Epithelial cell of proximal tubule (primary cell): ENCODE measurements at regions not wholly inside any gene's neighbourhood (a gene's known extent, or its start where the extent isn't known, plus 50 kb on each side); places are given as distances from the start of the nearest gene placed in this dataset.

Source experiments
- DNase-seq: peaks from one replicate; pipeline ENCODE4 v3.0.0-alpha.2; 2011; ENCODE audit warnings: low read depth
- H3K4me3 ChIP-seq: 2 replicates; pipeline ENCODE4 v1.5.1; 2011; ENCODE audit warnings: low read depth, mild to moderate bottlenecking, low read length
- TF ChIP-seq, protein P1 (sequence below): conservative IDR thresholded peaks from 2 replicates; pipeline ENCODE4 v1.5.1; 2012; ENCODE audit warnings: low read depth, mild to moderate bottlenecking, low read length

DNA sequence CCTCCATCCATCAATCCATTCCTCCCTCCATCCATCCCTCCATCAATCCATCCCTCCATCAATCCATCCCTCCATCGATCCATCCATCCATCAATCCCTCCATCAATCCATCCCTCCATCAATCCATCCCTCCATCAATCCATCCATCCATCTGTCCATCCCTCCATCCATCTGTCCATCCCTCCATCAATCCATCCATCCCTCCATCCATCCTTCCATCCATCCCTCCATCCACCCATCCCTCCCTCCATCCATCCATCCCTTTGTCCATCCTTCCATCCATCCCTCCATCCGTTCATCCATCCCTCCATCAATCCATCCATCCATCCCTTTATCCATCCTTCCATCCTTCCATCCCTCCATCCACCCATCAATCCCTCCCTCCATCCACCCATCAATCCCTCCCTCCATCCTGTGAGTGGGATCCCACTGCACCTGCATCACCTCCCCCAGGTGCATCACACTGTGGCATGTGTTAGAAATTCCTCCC lies 338.1 kb upstream of the SFSWAP start:
- no peak for DNase-seq
- TF ChIP-seq, protein P1, sequence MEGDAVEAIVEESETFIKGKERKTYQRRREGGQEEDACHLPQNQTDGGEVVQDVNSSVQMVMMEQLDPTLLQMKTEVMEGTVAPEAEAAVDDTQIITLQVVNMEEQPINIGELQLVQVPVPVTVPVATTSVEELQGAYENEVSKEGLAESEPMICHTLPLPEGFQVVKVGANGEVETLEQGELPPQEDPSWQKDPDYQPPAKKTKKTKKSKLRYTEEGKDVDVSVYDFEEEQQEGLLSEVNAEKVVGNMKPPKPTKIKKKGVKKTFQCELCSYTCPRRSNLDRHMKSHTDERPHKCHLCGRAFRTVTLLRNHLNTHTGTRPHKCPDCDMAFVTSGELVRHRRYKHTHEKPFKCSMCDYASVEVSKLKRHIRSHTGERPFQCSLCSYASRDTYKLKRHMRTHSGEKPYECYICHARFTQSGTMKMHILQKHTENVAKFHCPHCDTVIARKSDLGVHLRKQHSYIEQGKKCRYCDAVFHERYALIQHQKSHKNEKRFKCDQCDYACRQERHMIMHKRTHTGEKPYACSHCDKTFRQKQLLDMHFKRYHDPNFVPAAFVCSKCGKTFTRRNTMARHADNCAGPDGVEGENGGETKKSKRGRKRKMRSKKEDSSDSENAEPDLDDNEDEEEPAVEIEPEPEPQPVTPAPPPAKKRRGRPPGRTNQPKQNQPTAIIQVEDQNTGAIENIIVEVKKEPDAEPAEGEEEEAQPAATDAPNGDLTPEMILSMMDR, result no peak
- no peak overlapping the region for H3K4me3 ChIP-seq

DNA sequence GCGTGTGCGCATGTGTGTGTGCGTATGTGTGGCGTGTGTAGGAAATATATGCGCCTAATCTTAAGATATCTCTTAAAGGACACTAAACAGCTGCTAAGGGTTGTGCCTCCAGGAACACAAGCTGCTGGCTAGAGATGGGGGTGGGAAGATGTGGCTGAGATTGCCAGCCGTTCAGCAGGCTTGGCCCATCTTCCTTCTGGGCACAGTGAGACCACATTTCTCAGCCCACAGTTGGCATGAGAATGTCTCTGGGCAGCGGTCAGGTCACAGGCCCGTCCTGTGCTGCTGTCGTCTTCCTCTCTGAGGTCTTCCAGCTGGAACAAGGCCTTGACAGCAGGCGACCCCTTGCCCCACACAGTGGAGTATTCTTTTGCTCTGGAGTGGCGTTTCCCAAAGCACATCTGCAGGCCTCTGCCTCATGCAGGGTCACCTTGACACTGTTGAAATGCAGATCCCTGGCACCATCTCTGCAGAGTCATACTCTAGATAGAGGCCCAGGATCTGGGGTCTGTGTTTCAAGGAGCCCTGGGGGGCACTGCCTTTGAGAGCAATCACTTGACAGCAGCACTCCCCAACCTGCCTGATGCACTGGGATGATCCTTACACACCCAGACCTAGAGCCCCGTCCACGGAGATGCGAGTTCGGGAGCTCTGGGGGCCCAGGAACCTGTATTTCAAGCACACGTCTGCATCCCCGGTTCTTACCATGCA lies 335.5 kb upstream of the SFSWAP start:
- TF ChIP-seq, protein P1, result no peak
- no peak overlapping the region for H3K4me3 ChIP-seq
- no peak for DNase-seq

DNA sequence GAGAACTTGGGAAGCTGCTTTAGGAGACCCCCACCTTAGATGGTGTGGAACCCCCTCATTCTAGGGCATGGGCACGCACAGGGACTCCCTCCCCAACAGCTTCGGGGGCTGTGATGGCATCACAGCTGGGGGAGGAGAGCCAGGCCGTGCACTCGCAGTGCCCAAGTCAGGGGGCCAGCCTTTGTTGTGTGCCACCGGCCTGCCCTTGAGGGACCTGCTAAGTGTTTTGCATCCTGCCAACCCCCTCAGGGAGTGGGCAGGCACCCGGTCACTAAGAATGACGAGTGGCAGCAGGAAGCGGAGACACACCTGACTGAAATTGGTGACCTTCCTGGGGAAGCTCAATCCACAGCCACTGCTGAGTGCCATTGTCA lies 334.9 kb upstream of the SFSWAP start:
- no peak overlapping the region for H3K4me3 ChIP-seq
- TF ChIP-seq, protein P1, result no peak
- no peak for DNase-seq

DNA sequence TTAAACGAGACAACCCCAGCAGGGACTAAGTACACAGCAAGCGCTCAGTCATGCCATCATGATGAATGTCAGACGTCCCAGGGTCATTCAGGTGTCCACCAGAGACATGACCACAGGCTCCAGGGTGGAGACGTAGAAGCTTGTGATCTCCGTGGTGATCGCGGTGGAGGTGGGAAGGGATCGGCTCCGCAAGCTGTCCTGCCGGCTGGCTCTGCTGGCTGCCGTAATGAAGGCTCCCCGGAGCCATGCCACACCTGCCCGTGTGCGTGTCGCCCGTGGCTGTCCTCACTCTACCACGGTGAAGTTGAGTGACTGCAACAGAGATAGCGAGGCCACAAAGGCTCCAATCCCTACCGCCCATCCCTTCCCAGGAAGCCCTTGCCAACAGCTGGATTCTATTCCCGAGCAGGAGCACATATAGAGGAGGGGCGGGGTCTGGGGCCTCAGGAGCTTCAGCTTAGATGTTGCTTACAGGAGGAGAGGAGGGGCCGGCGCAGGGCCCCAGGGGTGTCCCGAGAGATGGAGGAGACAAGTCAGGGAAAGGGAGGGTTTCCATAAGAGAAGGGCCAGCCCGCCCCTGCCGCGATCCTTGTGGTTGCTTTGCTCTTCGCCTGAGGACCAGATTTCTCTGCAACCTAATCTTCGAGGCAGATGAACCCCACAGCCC lies 332.6 kb upstream of the SFSWAP start:
- DNase-seq, result no peak
- TF ChIP-seq, protein P1, result no peak

DNA sequence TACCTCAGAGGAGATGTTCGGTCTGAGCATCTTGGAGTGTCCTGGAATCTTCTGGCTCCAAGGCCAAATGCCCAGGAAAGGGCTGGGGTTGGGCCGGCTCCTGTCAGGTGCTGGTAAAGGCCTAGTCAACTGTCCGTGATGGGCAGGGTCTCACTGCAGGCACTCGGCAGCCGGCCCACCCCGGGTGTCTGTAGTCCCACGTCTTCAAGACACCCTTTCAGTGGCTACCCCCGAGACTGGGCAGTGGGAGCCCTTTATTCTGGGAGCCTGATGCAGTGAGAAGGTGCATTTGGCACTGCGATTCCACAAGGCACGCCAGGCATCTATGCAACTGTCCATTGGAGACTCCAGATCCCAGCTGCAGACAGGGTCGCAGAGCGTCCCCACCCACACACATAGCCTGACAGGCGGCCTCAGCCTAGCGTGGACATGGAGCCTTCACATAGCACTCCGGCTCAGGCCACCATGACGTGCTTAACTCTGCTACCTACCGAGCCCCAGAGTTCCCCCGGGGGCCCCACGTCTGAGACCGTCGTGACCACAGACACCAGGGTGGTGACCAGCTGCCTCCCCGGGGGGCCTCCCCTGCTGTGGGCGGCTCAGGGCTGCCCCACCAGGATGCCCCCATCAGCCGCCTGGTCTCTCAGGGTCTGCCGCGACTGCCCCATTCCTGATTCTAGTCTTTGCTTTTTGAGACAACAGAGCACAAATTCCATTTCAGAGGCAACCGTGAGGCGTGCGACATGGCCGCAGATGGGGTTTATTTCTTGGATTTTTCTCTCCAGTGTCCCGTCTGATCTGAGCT lies 331.8 kb upstream of the SFSWAP start:
- no peak overlapping the region for H3K4me3 ChIP-seq
- no peak for DNase-seq
- TF ChIP-seq, protein P1, result no peak

More for the DNA sequence above, 332.6 kb upstream of the SFSWAP start:
- H3K4me3 ChIP-seq, result no peak overlapping the region

DNA sequence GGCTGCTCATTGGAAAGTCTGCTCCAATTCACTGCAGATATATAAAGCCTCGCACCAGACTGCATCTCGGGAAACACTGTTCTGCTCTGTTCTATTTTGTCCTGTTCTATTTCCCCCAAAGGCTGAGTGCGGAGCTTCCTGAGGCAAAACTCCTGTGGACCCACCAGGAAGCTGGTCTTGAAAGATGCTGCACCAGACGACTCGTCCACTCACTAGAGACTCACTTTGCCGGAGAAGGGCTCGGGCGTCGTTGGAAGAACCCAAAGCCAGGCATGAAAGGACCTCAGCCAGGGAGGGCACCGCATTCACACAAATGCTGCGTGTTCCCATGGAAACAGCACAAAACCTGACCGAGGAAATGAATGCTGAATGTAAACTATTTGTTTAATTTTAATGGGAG lies 331.2 kb upstream of the SFSWAP start:
- H3K4me3 ChIP-seq, result no peak overlapping the region
- TF ChIP-seq, protein P1, result no peak
- no peak for DNase-seq
